ENCODE measurements at regions not wholly inside any gene's neighbourhood (a gene's known extent, or its start where the extent isn't known, plus 50 kb on each side); places are given as distances from the start of the nearest gene placed in this dataset.

- Histone ChIP-seq H3K4me2 (ENCODE audit: low read length) (no peak overlapping the region), H4K20me1 (ENCODE audit: insufficient read depth, low read length) (no peaks in the 10 kb centered on the region), H3K4me3 (ENCODE audit: low read length) (no peak overlapping the region), H3K27ac (ENCODE audit: low read length) (no peak overlapping the region), H3K27me3 (ENCODE audit: low read depth, low read length) (no peaks in the 10 kb centered on the region), H3K9me3 (ENCODE audit: insufficient read depth, low read length) (no peaks in the 10 kb centered on the region), H3K9ac (ENCODE audit: low read length) (no peak overlapping the region), H3K79me2 (ENCODE audit: low read length) (no peaks in the 10 kb centered on the region), H3K36me3 (replicated peaks; ENCODE audit: low read depth, low read length) (no peaks in the 10 kb centered on the region), H3K4me1 (ENCODE audit: low read length) (no peaks in the 10 kb centered on the region), H2AFZ (ENCODE audit: low read depth, low read length) (no peak overlapping the region)
- TF ChIP-seq CTCF (IDR thresholded peaks at IDR 0.05; ENCODE audit: low read depth, low read length) (no peak), EZH2phosphoT487 (IDR thresholded peaks at IDR 0.05; ENCODE audit: low read depth) (no peak)
Measured at GRCh38 chr1:224564454-224565084, 51.5 kb upstream of the CNIH3 start.

GRCh38 chr1:224565186-224565585 is 50.9 kb upstream of the CNIH3 start:
- Histone ChIP-seq H3K4me1 (ENCODE audit: low read length) (no peaks in the 10 kb centered on the region), H3K36me3 (replicated peaks; ENCODE audit: low read depth, low read length) (no peaks in the 10 kb centered on the region), H3K79me2 (ENCODE audit: low read length) (no peaks in the 10 kb centered on the region), H3K27me3 (ENCODE audit: low read depth, low read length) (no peaks in the 10 kb centered on the region), H3K27ac (ENCODE audit: low read length) (no peak overlapping the region), H2AFZ (ENCODE audit: low read depth, low read length) (no peak overlapping the region), H3K9ac (ENCODE audit: low read length) (no peak overlapping the region), H3K4me3 (ENCODE audit: low read length) (no peak overlapping the region), H4K20me1 (ENCODE audit: insufficient read depth, low read length) (no peaks in the 10 kb centered on the region), H3K9me3 (ENCODE audit: insufficient read depth, low read length) (no peaks in the 10 kb centered on the region), H3K4me2 (ENCODE audit: low read length) (no peak overlapping the region)
- no peak for TF ChIP-seq EZH2phosphoT487 (IDR thresholded peaks at IDR 0.05; ENCODE audit: low read depth)

DNA sequence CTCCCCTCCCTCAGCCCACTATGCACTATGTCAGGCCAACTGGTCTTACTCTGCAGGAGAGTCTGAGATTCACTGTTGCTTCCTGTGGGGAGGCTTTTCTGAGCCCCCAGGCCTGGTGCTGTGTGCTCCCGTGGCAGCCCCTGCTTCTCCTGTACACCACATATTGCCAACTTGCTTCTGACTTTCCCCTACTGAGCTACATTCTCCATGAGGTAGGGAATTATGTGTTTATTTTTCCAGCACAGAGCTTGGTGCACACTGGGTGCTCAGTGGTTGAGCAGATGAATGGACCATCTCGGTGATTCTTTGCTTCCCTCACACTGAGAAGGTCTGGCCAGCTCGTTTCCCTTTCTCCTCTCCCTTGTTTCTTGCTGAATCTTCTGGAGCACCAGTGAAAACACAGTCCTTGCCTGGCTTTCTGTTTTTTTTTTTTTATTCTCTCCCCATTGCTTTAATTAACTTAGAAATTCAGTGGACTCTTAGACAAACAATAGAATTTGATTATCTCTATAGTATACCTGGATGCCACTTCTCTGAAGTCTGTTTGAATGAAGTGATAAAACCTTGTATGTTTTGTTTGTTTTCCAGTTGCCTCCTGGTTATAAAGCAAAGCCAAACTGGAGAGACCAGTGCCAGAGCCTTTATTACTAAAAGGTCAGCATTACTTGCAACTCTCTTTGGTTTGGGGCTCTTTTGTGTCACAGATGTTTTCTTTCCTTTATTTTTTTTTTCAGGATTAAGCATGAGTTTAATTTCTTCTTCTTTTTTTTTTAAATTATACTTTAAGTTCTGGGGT is 50.3 kb upstream of the CNIH3 start:
- no peak for TF ChIP-seq EZH2phosphoT487 (IDR thresholded peaks at IDR 0.05; ENCODE audit: low read depth)
- no peak for TF ChIP-seq CTCF (IDR thresholded peaks at IDR 0.05; ENCODE audit: low read depth, low read length)
- H2AFZ ChIP-seq (ENCODE audit: low read depth, low read length) = no peak overlapping the region
- no peak overlapping the region for H3K27ac ChIP-seq (ENCODE audit: low read length)
- no peaks in the 10 kb centered on the region for H3K36me3 ChIP-seq (replicated peaks; ENCODE audit: low read depth, low read length)
- H3K4me3 ChIP-seq (ENCODE audit: low read length) = no peak overlapping the region
- H4K20me1 ChIP-seq (ENCODE audit: insufficient read depth, low read length) = no peaks in the 10 kb centered on the region
- no peak overlapping the region for H3K4me2 ChIP-seq (ENCODE audit: low read length)
- H3K4me1 ChIP-seq (ENCODE audit: low read length) = no peaks in the 10 kb centered on the region
- no peak overlapping the region for H3K9ac ChIP-seq (ENCODE audit: low read length)
- no peaks in the 10 kb centered on the region for H3K9me3 ChIP-seq (ENCODE audit: insufficient read depth, low read length)
- H3K79me2 ChIP-seq (ENCODE audit: low read length) = no peaks in the 10 kb centered on the region
- no peaks in the 10 kb centered on the region for H3K27me3 ChIP-seq (ENCODE audit: low read depth, low read length)

Measured in OCI-LY3 (cell line).